ENCODE measurements at regions not wholly inside any gene's neighbourhood (a gene's known extent, or its start where the extent isn't known, plus 50 kb on each side); places are given as distances from the start of the nearest gene placed in this dataset.

DNA sequence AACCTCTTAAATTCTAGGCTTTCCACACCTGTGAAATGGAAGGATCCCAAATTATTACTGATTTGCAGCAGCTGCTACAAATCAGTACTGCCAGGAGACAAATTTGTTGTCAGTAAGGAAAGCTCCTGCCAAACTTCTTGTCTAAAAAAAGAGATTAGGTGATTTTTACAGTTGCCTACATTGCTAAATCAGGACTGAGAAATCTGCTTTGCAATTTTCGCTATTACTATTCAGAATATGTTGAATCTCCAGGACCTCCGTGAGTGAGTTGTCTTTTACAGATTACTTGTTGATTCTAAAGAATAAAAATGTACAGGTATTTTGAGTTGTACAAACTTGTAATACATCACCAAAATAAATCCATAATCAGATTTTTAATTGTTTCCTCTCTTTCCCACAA, 1815.9 kb downstream of the PCDH9 start:
- no peak overlapping the region for H3K27ac ChIP-seq (ENCODE audit: low read depth, low read length)
- no peaks in the 10 kb centered on the region for H3K27me3 ChIP-seq (ENCODE audit: control insufficient read depth in 5 of 5, insufficient read depth in 4 of 5, low read length in 5 of 5)
- no peaks in the 10 kb centered on the region for H3K36me3 ChIP-seq (ENCODE audit: control insufficient read depth in 5 of 5, insufficient read depth in 5 of 5, low read length in 5 of 5)
- H3K4me1 ChIP-seq (ENCODE audit: control insufficient read depth in 5 of 5, insufficient read depth in 5 of 5, low read length in 5 of 5) = no peaks in the 10 kb centered on the region
- no peak overlapping the region for H3K4me3 ChIP-seq (ENCODE audit: low read depth in 1 of 5, low read length in 5 of 5)
- no peak overlapping the region for H3K9ac ChIP-seq (ENCODE audit: low read length in 5 of 5)
- H3K9me3 ChIP-seq (ENCODE audit: control insufficient read depth in 5 of 5, low read length in 5 of 5) = no peaks in the 10 kb centered on the region

GRCh38 chr13:65411521-65411920, 1818.6 kb downstream of the PCDH9 start:
- no peak overlapping the region for H3K27ac ChIP-seq (ENCODE audit: low read depth, low read length)
- no peak overlapping the region for H3K4me3 ChIP-seq (ENCODE audit: low read depth in 1 of 5, low read length in 5 of 5)
- H3K9me3 ChIP-seq (ENCODE audit: control insufficient read depth in 5 of 5, low read length in 5 of 5) = no peaks in the 10 kb centered on the region
- no peak overlapping the region for H3K9ac ChIP-seq (ENCODE audit: low read length in 5 of 5)
- H3K27me3 ChIP-seq (ENCODE audit: control insufficient read depth in 5 of 5, insufficient read depth in 4 of 5, low read length in 5 of 5) = no peaks in the 10 kb centered on the region
- H3K4me1 ChIP-seq (ENCODE audit: control insufficient read depth in 5 of 5, insufficient read depth in 5 of 5, low read length in 5 of 5) = no peaks in the 10 kb centered on the region
- no peaks in the 10 kb centered on the region for H3K36me3 ChIP-seq (ENCODE audit: control insufficient read depth in 5 of 5, insufficient read depth in 5 of 5, low read length in 5 of 5)

DNA sequence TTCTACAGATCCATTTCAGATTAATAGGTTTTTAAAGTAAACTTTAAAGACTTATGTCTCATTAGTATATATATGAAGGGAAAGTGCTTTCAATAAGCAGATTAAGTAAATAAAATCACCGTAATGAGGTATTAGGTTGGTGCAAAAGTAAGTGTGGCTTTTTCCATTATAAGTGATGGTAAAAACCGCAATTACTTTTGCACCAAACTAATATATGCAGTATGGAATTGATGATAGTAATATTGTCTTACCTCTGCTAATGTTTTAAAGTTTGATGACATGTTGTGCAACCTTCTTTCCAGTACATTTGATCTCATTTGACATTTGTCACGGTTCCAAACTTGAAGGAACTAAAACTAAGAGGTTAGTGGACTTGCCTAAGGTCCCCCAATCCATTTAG, 1819.3 kb downstream of the PCDH9 start:
- H3K36me3 ChIP-seq (ENCODE audit: control insufficient read depth in 5 of 5, insufficient read depth in 5 of 5, low read length in 5 of 5) = no peaks in the 10 kb centered on the region
- no peaks in the 10 kb centered on the region for H3K27me3 ChIP-seq (ENCODE audit: control insufficient read depth in 5 of 5, insufficient read depth in 4 of 5, low read length in 5 of 5)
- no peaks in the 10 kb centered on the region for H3K9me3 ChIP-seq (ENCODE audit: control insufficient read depth in 5 of 5, low read length in 5 of 5)
- H3K4me3 ChIP-seq (ENCODE audit: low read depth in 1 of 5, low read length in 5 of 5) = no peak overlapping the region
- H3K27ac ChIP-seq (ENCODE audit: low read depth, low read length) = no peak overlapping the region
- H3K9ac ChIP-seq (ENCODE audit: low read length in 5 of 5) = no peak overlapping the region
- no peaks in the 10 kb centered on the region for H3K4me1 ChIP-seq (ENCODE audit: control insufficient read depth in 5 of 5, insufficient read depth in 5 of 5, low read length in 5 of 5)

DNA sequence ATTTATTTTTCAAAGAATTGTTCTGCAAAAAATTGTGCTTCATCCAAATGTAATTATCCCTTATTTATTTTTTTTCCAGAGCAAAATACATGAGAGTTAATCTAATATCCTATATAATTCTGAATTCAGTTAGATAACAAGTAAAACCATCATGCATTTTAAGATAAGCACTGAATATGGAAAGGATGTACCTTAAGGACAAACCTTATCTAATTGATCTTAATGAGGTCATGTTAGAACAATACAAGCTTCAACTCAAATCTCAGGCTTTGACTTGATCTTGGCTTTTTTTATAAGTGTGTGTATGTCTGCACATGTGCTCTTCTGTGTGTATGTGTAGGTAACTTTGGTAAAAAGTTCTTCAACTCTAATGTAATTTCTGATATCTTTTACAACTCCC, 1828.8 kb downstream of the PCDH9 start:
- no peaks in the 10 kb centered on the region for H3K27me3 ChIP-seq (ENCODE audit: control insufficient read depth in 5 of 5, insufficient read depth in 4 of 5, low read length in 5 of 5)
- H3K27ac ChIP-seq (ENCODE audit: low read depth, low read length) = no peak overlapping the region
- no peak overlapping the region for H3K4me3 ChIP-seq (ENCODE audit: low read depth in 1 of 5, low read length in 5 of 5)
- no peaks in the 10 kb centered on the region for H3K36me3 ChIP-seq (ENCODE audit: control insufficient read depth in 5 of 5, insufficient read depth in 5 of 5, low read length in 5 of 5)
- H3K9ac ChIP-seq (ENCODE audit: low read length in 5 of 5) = no peak overlapping the region
- no peaks in the 10 kb centered on the region for H3K4me1 ChIP-seq (ENCODE audit: control insufficient read depth in 5 of 5, insufficient read depth in 5 of 5, low read length in 5 of 5)
- H3K9me3 ChIP-seq (ENCODE audit: control insufficient read depth in 5 of 5, low read length in 5 of 5) = no peaks in the 10 kb centered on the region

GRCh38 chr13:65400702-65401101, 1829.4 kb downstream of the PCDH9 start:
- no peak overlapping the region for H3K9ac ChIP-seq (ENCODE audit: low read length in 5 of 5)
- H3K27ac ChIP-seq (ENCODE audit: low read depth, low read length) = no peak overlapping the region
- no peaks in the 10 kb centered on the region for H3K9me3 ChIP-seq (ENCODE audit: control insufficient read depth in 5 of 5, low read length in 5 of 5)
- no peaks in the 10 kb centered on the region for H3K36me3 ChIP-seq (ENCODE audit: control insufficient read depth in 5 of 5, insufficient read depth in 5 of 5, low read length in 5 of 5)
- no peaks in the 10 kb centered on the region for H3K27me3 ChIP-seq (ENCODE audit: control insufficient read depth in 5 of 5, insufficient read depth in 4 of 5, low read length in 5 of 5)
- no peak overlapping the region for H3K4me3 ChIP-seq (ENCODE audit: low read depth in 1 of 5, low read length in 5 of 5)
- no peaks in the 10 kb centered on the region for H3K4me1 ChIP-seq (ENCODE audit: control insufficient read depth in 5 of 5, insufficient read depth in 5 of 5, low read length in 5 of 5)

GRCh38 chr13:65387743-65388347, 1842.3 kb downstream of the PCDH9 start:
- Histone ChIP-seq H3K4me3 (ENCODE audit: low read depth in 1 of 5, low read length in 5 of 5) (no peak overlapping the region), H3K4me1 (ENCODE audit: control insufficient read depth in 5 of 5, insufficient read depth in 5 of 5, low read length in 5 of 5) (no peaks in the 10 kb centered on the region), H3K27me3 (ENCODE audit: control insufficient read depth in 5 of 5, insufficient read depth in 4 of 5, low read length in 5 of 5) (no peaks in the 10 kb centered on the region), H3K9me3 (ENCODE audit: control insufficient read depth in 5 of 5, low read length in 5 of 5) (peaks cover 0 to 7% (median 0%) of the 10 kb centered on the region in 5 donors), H3K36me3 (ENCODE audit: control insufficient read depth in 5 of 5, insufficient read depth in 5 of 5, low read length in 5 of 5) (no peaks in the 10 kb centered on the region), H3K9ac (ENCODE audit: low read length in 5 of 5) (no peak overlapping the region), H3K27ac (ENCODE audit: low read depth, low read length) (no peak overlapping the region)

GRCh38 chr13:65378943-65379519, 1851.1 kb downstream of the PCDH9 start:
- no peaks in the 10 kb centered on the region for H3K4me1 ChIP-seq (ENCODE audit: control insufficient read depth in 5 of 5, insufficient read depth in 5 of 5, low read length in 5 of 5)
- H3K9me3 ChIP-seq (ENCODE audit: control insufficient read depth in 5 of 5, low read length in 5 of 5) = peaks cover 2 to 20% (median 15%) of the 10 kb centered on the region in 5 donors
- no peaks in the 10 kb centered on the region for H3K27me3 ChIP-seq (ENCODE audit: control insufficient read depth in 5 of 5, insufficient read depth in 4 of 5, low read length in 5 of 5)
- H3K9ac ChIP-seq (ENCODE audit: low read length in 5 of 5) = no peak overlapping the region
- no peaks in the 10 kb centered on the region for H3K36me3 ChIP-seq (ENCODE audit: control insufficient read depth in 5 of 5, insufficient read depth in 5 of 5, low read length in 5 of 5)
- no peak overlapping the region for H3K4me3 ChIP-seq (ENCODE audit: low read depth in 1 of 5, low read length in 5 of 5)
- no peak overlapping the region for H3K27ac ChIP-seq (ENCODE audit: low read depth, low read length)

- Histone ChIP-seq H3K27me3 (ENCODE audit: control insufficient read depth in 5 of 5, insufficient read depth in 4 of 5, low read length in 5 of 5) (no peaks in the 10 kb centered on the region), H3K4me3 (ENCODE audit: low read depth in 1 of 5, low read length in 5 of 5) (no peak overlapping the region), H3K4me1 (ENCODE audit: control insufficient read depth in 5 of 5, insufficient read depth in 5 of 5, low read length in 5 of 5) (no peaks in the 10 kb centered on the region), H3K27ac (ENCODE audit: low read depth, low read length) (no peak overlapping the region), H3K9me3 (ENCODE audit: control insufficient read depth in 5 of 5, low read length in 5 of 5) (peaks cover 2 to 20% (median 15%) of the 10 kb centered on the region in 5 donors), H3K9ac (ENCODE audit: low read length in 5 of 5) (no peak overlapping the region), H3K36me3 (ENCODE audit: control insufficient read depth in 5 of 5, insufficient read depth in 5 of 5, low read length in 5 of 5) (no peaks in the 10 kb centered on the region)
Observed at GRCh38 chr13:65378484-65378883, 1851.7 kb downstream of the PCDH9 start.

- Histone ChIP-seq H3K9ac (ENCODE audit: low read length in 5 of 5) (no peak overlapping the region), H3K27me3 (ENCODE audit: control insufficient read depth in 5 of 5, insufficient read depth in 4 of 5, low read length in 5 of 5) (no peaks in the 10 kb centered on the region), H3K4me1 (ENCODE audit: control insufficient read depth in 5 of 5, insufficient read depth in 5 of 5, low read length in 5 of 5) (no peaks in the 10 kb centered on the region), H3K9me3 (ENCODE audit: control insufficient read depth in 5 of 5, low read length in 5 of 5) (peaks cover 0 to 2% (median 0%) of the 10 kb centered on the region in 5 donors), H3K36me3 (ENCODE audit: control insufficient read depth in 5 of 5, insufficient read depth in 5 of 5, low read length in 5 of 5) (no peaks in the 10 kb centered on the region), H3K4me3 (ENCODE audit: low read depth in 1 of 5, low read length in 5 of 5) (no peak overlapping the region), H3K27ac (ENCODE audit: low read depth, low read length) (no peak overlapping the region)
Observed at GRCh38 chr13:65368832-65369231, 1861.3 kb downstream of the PCDH9 start.

DNA sequence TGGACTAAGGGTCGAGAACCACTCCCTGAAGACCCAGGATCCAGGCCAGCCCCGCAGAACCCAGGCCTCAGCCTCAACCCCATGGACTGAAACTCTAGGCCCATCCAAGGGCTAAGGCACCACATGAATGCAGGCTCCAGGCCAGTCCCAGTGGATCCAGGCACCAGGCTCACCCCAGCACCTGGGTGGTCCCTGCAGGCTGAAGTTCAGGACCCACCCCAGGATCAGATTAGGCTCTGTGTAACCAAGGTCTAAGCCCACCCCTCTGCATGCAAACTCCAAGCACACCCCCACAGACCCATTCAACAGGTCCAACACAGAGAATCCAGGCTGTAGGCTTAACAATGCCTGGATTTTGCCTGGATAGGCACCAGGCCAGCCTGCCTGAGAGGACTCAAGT, 1876.2 kb downstream of the PCDH9 start:
- H3K4me3 ChIP-seq (ENCODE audit: low read depth in 1 of 5, low read length in 5 of 5) = no peak overlapping the region
- peaks cover 0 to 7% (median 4%) of the 10 kb centered on the region in 5 donors for H3K9me3 ChIP-seq (ENCODE audit: control insufficient read depth in 5 of 5, low read length in 5 of 5)
- no peak overlapping the region for H3K9ac ChIP-seq (ENCODE audit: low read length in 5 of 5)
- no peak overlapping the region for H3K27ac ChIP-seq (ENCODE audit: low read depth, low read length)
- no peaks in the 10 kb centered on the region for H3K36me3 ChIP-seq (ENCODE audit: control insufficient read depth in 5 of 5, insufficient read depth in 5 of 5, low read length in 5 of 5)
- H3K27me3 ChIP-seq (ENCODE audit: control insufficient read depth in 5 of 5, insufficient read depth in 4 of 5, low read length in 5 of 5) = no peaks in the 10 kb centered on the region
- no peaks in the 10 kb centered on the region for H3K4me1 ChIP-seq (ENCODE audit: control insufficient read depth in 5 of 5, insufficient read depth in 5 of 5, low read length in 5 of 5)
